Islet precursor cell (in vitro differentiated cells): ENCODE measurements at regions not wholly inside any gene's neighbourhood (a gene's known extent, or its start where the extent isn't known, plus 50 kb on each side); places are given as distances from the start of the nearest gene placed in this dataset.

Experiments
- DNase-seq: peaks from one replicate; pipeline ENCODE4 v3.0.0-alpha.2; 2018

GRCh38 chr7:17613338-17614041 lies 315.0 kb downstream of the AHR start:
- no peak for DNase-seq

- DNase-seq = no peak
Measured at GRCh38 chr7:17617380-17617779, 318.9 kb downstream of the AHR start.

- no peak for DNase-seq
Measured at GRCh38 chr7:17617857-17618651, 319.6 kb downstream of the AHR start.

- DNase-seq = no peak
Measured at GRCh38 chr7:17618652-17618974, 320.2 kb downstream of the AHR start.

- no peak for DNase-seq
Measured at GRCh38 chr7:17619196-17619818, 320.9 kb downstream of the AHR start.

GRCh38 chr7:17620566-17620965 lies 319.7 kb downstream of the SNX13 start:
- no peak for DNase-seq

- DNase-seq = no peak
Measured at GRCh38 chr7:17622451-17622850, 317.8 kb downstream of the SNX13 start.

- DNase-seq = no peak
Measured at GRCh38 chr7:17623546-17624185, 316.6 kb downstream of the SNX13 start.

GRCh38 chr7:17624379-17624778 lies 315.9 kb downstream of the SNX13 start:
- DNase-seq = no peak

- DNase-seq = no peak
Measured at GRCh38 chr7:17625043-17625442, 315.3 kb downstream of the SNX13 start.

GRCh38 chr7:17626235-17626634 lies 314.1 kb downstream of the SNX13 start:
- DNase-seq = no peak

GRCh38 chr7:17631061-17631460 lies 309.2 kb downstream of the SNX13 start:
- DNase-seq = no peak

- DNase-seq = no peak
Measured at GRCh38 chr7:17632384-17632783, 307.9 kb downstream of the SNX13 start.

GRCh38 chr7:17633067-17633466 lies 307.2 kb downstream of the SNX13 start:
- no peak for DNase-seq

GRCh38 chr7:17638727-17639126 lies 301.6 kb downstream of the SNX13 start:
- DNase-seq = no peak

- DNase-seq = no peak
Measured at GRCh38 chr7:17640730-17641377, 299.4 kb downstream of the SNX13 start.

GRCh38 chr7:17645500-17645899 lies 294.8 kb downstream of the SNX13 start:
- no peak for DNase-seq

- peak; percentile 60 for DNase-seq
Measured at GRCh38 chr7:17646253-17646956, 293.9 kb downstream of the SNX13 start.

- no peak for DNase-seq
Measured at GRCh38 chr7:17651341-17651740, 289.0 kb downstream of the SNX13 start.

GRCh38 chr7:17651863-17652385 lies 288.4 kb downstream of the SNX13 start:
- DNase-seq = no peak

- peak; percentile 70 for DNase-seq
Measured at GRCh38 chr7:17654940-17655339, 285.4 kb downstream of the SNX13 start.

GRCh38 chr7:17659126-17659525 lies 281.2 kb downstream of the SNX13 start:
- no peak for DNase-seq
